ENCODE measurements at regions not wholly inside any gene's neighbourhood (a gene's known extent, or its start where the extent isn't known, plus 50 kb on each side); places are given as distances from the start of the nearest gene placed in this dataset.

DNA sequence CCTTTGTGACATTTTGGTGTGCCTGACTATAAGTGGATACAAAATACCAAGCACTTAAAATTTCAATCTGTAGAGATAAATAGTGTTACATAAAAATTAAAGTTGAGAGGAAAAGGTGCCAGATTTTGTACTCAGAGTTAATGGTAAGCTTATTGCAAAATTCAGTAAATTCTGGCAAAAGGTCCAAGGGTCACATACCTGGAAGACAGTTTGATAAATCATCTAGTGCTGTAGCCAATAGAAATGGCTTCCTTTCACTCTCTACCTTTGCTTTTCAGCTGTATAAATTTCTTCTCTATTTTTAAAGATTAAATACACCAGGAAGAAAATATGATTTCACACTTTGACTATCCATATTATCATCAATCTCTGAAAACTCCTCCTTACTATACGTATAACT lies 690.2 kb upstream of the NRSN1 start:
- H3K27ac ChIP-seq (ENCODE audit: low read length), result no peak overlapping the region
- no peaks in the 10 kb centered on the region for H3K9me2 ChIP-seq (ENCODE audit: insufficient read depth, low read length)
- H2AFZ ChIP-seq (ENCODE audit: low read depth, low read length), result no peak overlapping the region
- no peaks in the 10 kb centered on the region for H3K36me3 ChIP-seq (ENCODE audit: insufficient read depth, low read length)
- no peaks in the 10 kb centered on the region for H3K79me2 ChIP-seq (replicated peaks; ENCODE audit: insufficient read depth, low read length)
- TF ChIP-seq TAF1 (IDR thresholded peaks at IDR 0.05; ENCODE audit: low read depth), result no peak
- TF ChIP-seq RAD21 (conservative IDR thresholded peaks at IDR 0.05), result no peak
- TF ChIP-seq EZH2 (IDR thresholded peaks at IDR 0.05; ENCODE audit: borderline replicate concordance, insufficient read depth, low read length, poor library complexity, severe bottlenecking), result no peak
- TF ChIP-seq, protein P1, sequence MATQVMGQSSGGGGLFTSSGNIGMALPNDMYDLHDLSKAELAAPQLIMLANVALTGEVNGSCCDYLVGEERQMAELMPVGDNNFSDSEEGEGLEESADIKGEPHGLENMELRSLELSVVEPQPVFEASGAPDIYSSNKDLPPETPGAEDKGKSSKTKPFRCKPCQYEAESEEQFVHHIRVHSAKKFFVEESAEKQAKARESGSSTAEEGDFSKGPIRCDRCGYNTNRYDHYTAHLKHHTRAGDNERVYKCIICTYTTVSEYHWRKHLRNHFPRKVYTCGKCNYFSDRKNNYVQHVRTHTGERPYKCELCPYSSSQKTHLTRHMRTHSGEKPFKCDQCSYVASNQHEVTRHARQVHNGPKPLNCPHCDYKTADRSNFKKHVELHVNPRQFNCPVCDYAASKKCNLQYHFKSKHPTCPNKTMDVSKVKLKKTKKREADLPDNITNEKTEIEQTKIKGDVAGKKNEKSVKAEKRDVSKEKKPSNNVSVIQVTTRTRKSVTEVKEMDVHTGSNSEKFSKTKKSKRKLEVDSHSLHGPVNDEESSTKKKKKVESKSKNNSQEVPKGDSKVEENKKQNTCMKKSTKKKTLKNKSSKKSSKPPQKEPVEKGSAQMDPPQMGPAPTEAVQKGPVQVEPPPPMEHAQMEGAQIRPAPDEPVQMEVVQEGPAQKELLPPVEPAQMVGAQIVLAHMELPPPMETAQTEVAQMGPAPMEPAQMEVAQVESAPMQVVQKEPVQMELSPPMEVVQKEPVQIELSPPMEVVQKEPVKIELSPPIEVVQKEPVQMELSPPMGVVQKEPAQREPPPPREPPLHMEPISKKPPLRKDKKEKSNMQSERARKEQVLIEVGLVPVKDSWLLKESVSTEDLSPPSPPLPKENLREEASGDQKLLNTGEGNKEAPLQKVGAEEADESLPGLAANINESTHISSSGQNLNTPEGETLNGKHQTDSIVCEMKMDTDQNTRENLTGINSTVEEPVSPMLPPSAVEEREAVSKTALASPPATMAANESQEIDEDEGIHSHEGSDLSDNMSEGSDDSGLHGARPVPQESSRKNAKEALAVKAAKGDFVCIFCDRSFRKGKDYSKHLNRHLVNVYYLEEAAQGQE (IDR thresholded peaks at IDR 0.05; ENCODE audit: borderline replicate concordance), result no peak
- H3K4me2 ChIP-seq (ENCODE audit: low read length), result no peak overlapping the region
- no peaks in the 10 kb centered on the region for H4K20me1 ChIP-seq (ENCODE audit: insufficient read depth)
- H3F3A ChIP-seq (ENCODE audit: insufficient read depth, low read length, poor library complexity, severe bottlenecking), result no peaks in the 10 kb centered on the region
- H3K4me3 ChIP-seq (ENCODE audit: low read length), result no peak overlapping the region
- H3K9ac ChIP-seq (ENCODE audit: low read length), result no peak overlapping the region
- no peaks in the 10 kb centered on the region for H3K9me3 ChIP-seq (ENCODE audit: low read length)
- H3K27me3 ChIP-seq (ENCODE audit: insufficient read depth, low read depth, low read length), result no peaks in the 10 kb centered on the region

DNA sequence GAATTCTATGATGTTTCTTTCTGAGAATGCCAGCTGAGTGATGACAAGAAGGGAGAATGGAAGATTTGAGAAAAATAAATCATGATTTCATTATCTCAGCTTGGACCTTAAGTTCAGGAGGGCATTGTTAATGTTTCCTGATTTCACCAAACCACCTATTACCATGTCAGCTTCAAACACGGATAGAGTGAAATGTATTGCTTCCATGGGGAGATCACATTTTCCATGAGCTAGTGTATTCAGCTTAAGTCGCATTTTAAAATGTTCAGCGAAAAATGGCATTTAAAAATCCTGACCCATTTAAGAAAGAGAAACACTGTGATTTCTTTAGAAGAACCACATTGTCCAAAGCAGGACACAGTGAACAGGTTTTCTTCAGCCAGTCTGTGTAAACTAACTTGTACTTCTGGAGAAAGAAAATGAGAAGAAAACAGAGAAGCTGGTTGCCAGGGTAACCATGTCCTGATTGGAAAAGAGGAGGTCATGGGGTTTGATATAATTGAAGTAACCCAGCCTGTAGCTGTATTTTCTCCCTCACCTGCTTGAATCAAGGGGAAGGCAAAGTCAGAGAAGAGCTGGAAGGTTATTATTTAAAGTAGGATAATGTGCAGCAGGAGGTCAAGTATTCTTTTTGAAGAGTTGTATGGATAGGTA lies 684.1 kb upstream of the NRSN1 start:
- Histone ChIP-seq H3K27ac (ENCODE audit: low read length) (peak overlapping the region; percentile 45), H3K4me3 (ENCODE audit: low read length) (peak overlapping the region; percentile 42), H3K9me3 (ENCODE audit: low read length) (no peaks in the 10 kb centered on the region), H3K79me2 (replicated peaks; ENCODE audit: insufficient read depth, low read length) (peaks cover 5% of the 10 kb centered on the region), H4K20me1 (ENCODE audit: insufficient read depth) (no peaks in the 10 kb centered on the region), H3K9ac (ENCODE audit: low read length) (peak overlapping the region; percentile 8), H3K36me3 (ENCODE audit: insufficient read depth, low read length) (no peaks in the 10 kb centered on the region), H3K9me2 (ENCODE audit: insufficient read depth, low read length) (no peaks in the 10 kb centered on the region), H3K4me2 (ENCODE audit: low read length) (peak overlapping the region; percentile 43), H3F3A (ENCODE audit: insufficient read depth, low read length, poor library complexity, severe bottlenecking) (peaks cover 4% of the 10 kb centered on the region), H2AFZ (ENCODE audit: low read depth, low read length) (no peak overlapping the region), H3K27me3 (ENCODE audit: insufficient read depth, low read depth, low read length) (no peaks in the 10 kb centered on the region)
- TF ChIP-seq TAF1 (IDR thresholded peaks at IDR 0.05; ENCODE audit: low read depth), result no peak
- peak; percentile 68 for TF ChIP-seq POLR2AphosphoS5 (IDR thresholded peaks at IDR 0.05)
- TF ChIP-seq EP300 (conservative IDR thresholded peaks at IDR 0.05; ENCODE audit: poor library complexity, severe bottlenecking), result peak; percentile 14
- TF ChIP-seq, protein P2, sequence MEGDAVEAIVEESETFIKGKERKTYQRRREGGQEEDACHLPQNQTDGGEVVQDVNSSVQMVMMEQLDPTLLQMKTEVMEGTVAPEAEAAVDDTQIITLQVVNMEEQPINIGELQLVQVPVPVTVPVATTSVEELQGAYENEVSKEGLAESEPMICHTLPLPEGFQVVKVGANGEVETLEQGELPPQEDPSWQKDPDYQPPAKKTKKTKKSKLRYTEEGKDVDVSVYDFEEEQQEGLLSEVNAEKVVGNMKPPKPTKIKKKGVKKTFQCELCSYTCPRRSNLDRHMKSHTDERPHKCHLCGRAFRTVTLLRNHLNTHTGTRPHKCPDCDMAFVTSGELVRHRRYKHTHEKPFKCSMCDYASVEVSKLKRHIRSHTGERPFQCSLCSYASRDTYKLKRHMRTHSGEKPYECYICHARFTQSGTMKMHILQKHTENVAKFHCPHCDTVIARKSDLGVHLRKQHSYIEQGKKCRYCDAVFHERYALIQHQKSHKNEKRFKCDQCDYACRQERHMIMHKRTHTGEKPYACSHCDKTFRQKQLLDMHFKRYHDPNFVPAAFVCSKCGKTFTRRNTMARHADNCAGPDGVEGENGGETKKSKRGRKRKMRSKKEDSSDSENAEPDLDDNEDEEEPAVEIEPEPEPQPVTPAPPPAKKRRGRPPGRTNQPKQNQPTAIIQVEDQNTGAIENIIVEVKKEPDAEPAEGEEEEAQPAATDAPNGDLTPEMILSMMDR (IDR thresholded peaks at IDR 0.05; ENCODE audit: poor library complexity, severe bottlenecking), result no peak
- TF ChIP-seq, protein P1 (IDR thresholded peaks at IDR 0.05; ENCODE audit: borderline replicate concordance), result peak; percentile 20
- no peak for TF ChIP-seq EZH2 (IDR thresholded peaks at IDR 0.05; ENCODE audit: borderline replicate concordance, insufficient read depth, low read length, poor library complexity, severe bottlenecking)
- peak; percentile 31 for TF ChIP-seq RAD21 (conservative IDR thresholded peaks at IDR 0.05)
- TF ChIP-seq SMC3 (conservative IDR thresholded peaks at IDR 0.05; ENCODE audit: poor library complexity), result no peak
- no peak for TF ChIP-seq MXI1 (conservative IDR thresholded peaks at IDR 0.05; ENCODE audit: poor library complexity, severe bottlenecking)

All from neural cell (in vitro differentiated cells).